Sigmoid colon (tissue), 6 donors: ENCODE measurements at regions not wholly inside any gene's neighbourhood (a gene's known extent, or its start where the extent isn't known, plus 50 kb on each side); places are given as distances from the start of the nearest gene placed in this dataset.

Experiments used
- DNase-seq: peaks from one replicate; pipeline ENCODE4 v3.0.0-alpha.2; 2019
- H3K27ac ChIP-seq, 4 donors: fragments of 200-600 bp; sonication (generic); one replicate each; pipeline ENCODE4 v1.5.1; 2016 to 2019; ENCODE audit warnings: mild to moderate bottlenecking in 1 of 4
- H3K27me3 ChIP-seq, 3 donors: fragments of 200-600 bp; sonication (generic); one replicate each; pipeline ENCODE4 v1.5.1; 2019; ENCODE audit warnings: mild to moderate bottlenecking in 1 of 3
- H3K36me3 ChIP-seq, 4 donors: fragments of 200-600 bp; sonication (generic); one replicate each; pipeline ENCODE4 v1.5.1; 2016 to 2019
- H3K4me1 ChIP-seq, 4 donors: fragments of 200-600 bp; sonication (generic); one replicate each; pipeline ENCODE4 v1.5.1; 2017 to 2019
- H3K4me3 ChIP-seq, 4 donors: fragments of 200-600 bp; sonication (generic); one replicate each; pipeline ENCODE4 v1.5.1; 2017 to 2019; ENCODE audit warnings: mild to moderate bottlenecking in 2 of 4, moderate library complexity in 1 of 4
- H3K9me3 ChIP-seq, 4 donors: fragments of 200-600 bp in 3 of 4; sonication (generic) in 3 of 4; one replicate each; pipeline versions ENCODE4 v1.5.1 to v1.6.1; 2013 to 2019
- CTCF ChIP-seq, 4 experiments: fragments of 450-650 bp in 3 of 4; fragments of 200-600 bp in 1 of 4; IDR thresholded peaks; one replicate each; pipeline ENCODE4 v1.5.1; 2016 to 2019; ENCODE audit warnings: antibody characterized with exemption in 4 of 4, mild to moderate bottlenecking in 3 of 4, moderate library complexity in 2 of 4
- EP300 ChIP-seq, 4 donors: sonication (generic); formaldehyde crosslinking; IDR thresholded peaks; one replicate each; pipeline ENCODE4 v1.6.1; 2017; ENCODE audit warnings: antibody characterized with exemption in 4 of 4
- POLR2A ChIP-seq, 2 donors: fragments of 450-650 bp; IDR thresholded peaks; one replicate each; pipeline ENCODE4 v1.6.1; 2016; ENCODE audit warnings: antibody characterized with exemption in 2 of 2, mild to moderate bottlenecking in 2 of 2, moderate library complexity in 2 of 2
- POLR2AphosphoS5 ChIP-seq, 4 donors: sonication (generic); formaldehyde crosslinking; IDR thresholded peaks; one replicate each; pipeline ENCODE4 v1.6.1; 2017; ENCODE audit warnings: antibody characterized with exemption in 4 of 4
- WGBS, 2 donors: extraction: QIAGEN DNeasy Blood & Tissue Kit; methylation state at CpG; one replicate each; pipeline ENCODE4 v1.1.7; 2013; 5-methylcytosine and 5-hydroxymethylcytosine counted together
- intact Hi-C: fragments of 100-400 bp; cut with DNase I; formaldehyde crosslinking; loops from one replicate; pipeline ENCODE4 v1.15.1; 2023
- donor health status: healthy with polysubstance abuse.
- donor health status: healthy.

GRCh38 chr2:196338440-196338839 is 167.1 kb upstream of the STK17B start:
- H3K36me3 ChIP-seq = no peaks in the 10 kb centered on the region
- H3K4me3 ChIP-seq = no peak overlapping the region
- H3K27me3 ChIP-seq = no peaks in the 10 kb centered on the region
- TF ChIP-seq POLR2A (IDR thresholded peaks at IDR 0.05) = no peak
- TF ChIP-seq EP300 (IDR thresholded peaks at IDR 0.05) = no peak
- no peak for TF ChIP-seq CTCF (IDR thresholded peaks at IDR 0.05)
- no peak for TF ChIP-seq POLR2AphosphoS5 (IDR thresholded peaks at IDR 0.05)
- 82 to 83% methylated on average over 2 of the region's 2 CpGs for WGBS, 2 donors
- H3K4me1 ChIP-seq = no peaks in the 10 kb centered on the region
- H3K9me3 ChIP-seq = no peaks in the 10 kb centered on the region
- intact Hi-C loops = loop anchor here (5.0 kb wide), 1 partner anchor 261 kb away; no protein-coding TSS in a partner anchor
- DNase-seq = no peak
- no peak overlapping the region for H3K27ac ChIP-seq

GRCh38 chr2:196341277-196341841 is 170.0 kb upstream of the STK17B start:
- H3K27me3 ChIP-seq = no peaks in the 10 kb centered on the region
- intact Hi-C loops = no loop called here
- no peaks in the 10 kb centered on the region for H3K4me1 ChIP-seq
- WGBS, 2 donors = 83 to 87% methylated on average over 2 of the region's 2 CpGs
- TF ChIP-seq EP300 (IDR thresholded peaks at IDR 0.05) (no peak), CTCF (IDR thresholded peaks at IDR 0.05) (no peak), POLR2AphosphoS5 (IDR thresholded peaks at IDR 0.05) (no peak), POLR2A (IDR thresholded peaks at IDR 0.05) (no peak)
- H3K27ac ChIP-seq = no peak overlapping the region
- no peak for DNase-seq
- H3K9me3 ChIP-seq = no peaks in the 10 kb centered on the region
- H3K4me3 ChIP-seq = no peak overlapping the region
- no peaks in the 10 kb centered on the region for H3K36me3 ChIP-seq

- no peak for TF ChIP-seq POLR2A (IDR thresholded peaks at IDR 0.05)
- TF ChIP-seq POLR2AphosphoS5 (IDR thresholded peaks at IDR 0.05) = no peak
- no peak for TF ChIP-seq EP300 (IDR thresholded peaks at IDR 0.05)
- TF ChIP-seq CTCF (IDR thresholded peaks at IDR 0.05) = no peak
- H3K27ac ChIP-seq = no peak overlapping the region
- intact Hi-C loops = no loop called here
- no peak overlapping the region for H3K4me3 ChIP-seq
- no peaks in the 10 kb centered on the region for H3K27me3 ChIP-seq
- DNase-seq = no peak
- no peaks in the 10 kb centered on the region for H3K36me3 ChIP-seq
- no peaks in the 10 kb centered on the region for H3K9me3 ChIP-seq
- H3K4me1 ChIP-seq = no peaks in the 10 kb centered on the region
- 42 to 57% methylated on average over 1 of the region's 1 CpG for WGBS, 2 donors
These were observed 173.0 kb upstream of the STK17B start for GRCh38 chr2:196344397-196344796.

- no peak for DNase-seq
- no peaks in the 10 kb centered on the region for H3K4me1 ChIP-seq
- no peaks in the 10 kb centered on the region for H3K36me3 ChIP-seq
- no peaks in the 10 kb centered on the region for H3K9me3 ChIP-seq
- 46 to 92% methylated on average over 1 of the region's 1 CpG for WGBS, 2 donors
- no peak overlapping the region for H3K27ac ChIP-seq
- TF ChIP-seq POLR2AphosphoS5 (IDR thresholded peaks at IDR 0.05) (no peak), CTCF (IDR thresholded peaks at IDR 0.05) (no peak), EP300 (IDR thresholded peaks at IDR 0.05) (no peak), POLR2A (IDR thresholded peaks at IDR 0.05) (no peak)
- intact Hi-C loops = no loop called here
- H3K4me3 ChIP-seq = no peak overlapping the region
- no peaks in the 10 kb centered on the region for H3K27me3 ChIP-seq
These were observed 182.3 kb upstream of the STK17B start for GRCh38 chr2:196353717-196354116.

GRCh38 chr2:196354186-196354585 is 182.8 kb upstream of the STK17B start:
- H3K27me3 ChIP-seq = no peaks in the 10 kb centered on the region
- intact Hi-C loops = no loop called here
- H3K36me3 ChIP-seq = no peaks in the 10 kb centered on the region
- 95 to 98% methylated on average over 4 of the region's 4 CpGs for WGBS, 2 donors
- TF ChIP-seq POLR2AphosphoS5 (IDR thresholded peaks at IDR 0.05) (no peak), EP300 (IDR thresholded peaks at IDR 0.05) (no peak), CTCF (IDR thresholded peaks at IDR 0.05) (no peak), POLR2A (IDR thresholded peaks at IDR 0.05) (no peak)
- no peak for DNase-seq
- H3K4me3 ChIP-seq = no peak overlapping the region
- H3K27ac ChIP-seq = no peak overlapping the region
- H3K4me1 ChIP-seq = no peaks in the 10 kb centered on the region
- no peaks in the 10 kb centered on the region for H3K9me3 ChIP-seq
